A673 (cell line): ENCODE measurements at regions not wholly inside any gene's neighbourhood (a gene's known extent, or its start where the extent isn't known, plus 50 kb on each side); places are given as distances from the start of the nearest gene placed in this dataset.

ENCODE experiments used
- BruUV-seq: library from RNA; stranded (reverse); fragments of 400-500 nt; replicated peaks from 2 replicates; lab custom pipeline; 2021; lab: Mats Ljungman, UMichigan
- CTCF ChIA-PET: fragments of 300-600 bp; sonication (Branson Sonifier 250); formaldehyde crosslinking; loops from one replicate; lab custom pipeline; 2022; ENCODE audit warnings: antibody characterized with exemption; lab: Charles Lee
- POLR2A ChIA-PET: fragments of 300-600 bp; sonication (Branson Sonifier 250); formaldehyde crosslinking; loops from one replicate; lab custom pipeline; 2022; ENCODE audit warnings: antibody characterized with exemption; ENCODE audit not compliant: low non-redundant PET; lab: Charles Lee
- DNase-seq: peaks from one replicate; pipeline ENCODE4 v3.0.0-alpha.2; 2015; ENCODE audit warnings: low spot score
- H3K27ac ChIP-seq: fragments of 200-600 bp; sonication (generic); 2 replicates; pipeline ENCODE4 v1.5.1; 2016; ENCODE audit warnings: mixed run types, low read depth, mild to moderate bottlenecking, mixed read lengths, antibody characterized with exemption, low read length; ENCODE audit not compliant: poor library complexity, severe bottlenecking
- H3K27me3 ChIP-seq: fragments of 200-600 bp; sonication (generic); replicated peaks from 2 replicates; pipeline ENCODE4 v1.6.1; 2017; ENCODE audit warnings: mixed run types, low read depth, mild to moderate bottlenecking, mixed read lengths, antibody characterized with exemption, low read length; ENCODE audit not compliant: insufficient read depth, poor library complexity
- H3K36me3 ChIP-seq: fragments of 200-600 bp; sonication (generic); 2 replicates; pipeline ENCODE4 v1.6.1; 2016; ENCODE audit warnings: mixed run types, mild to moderate bottlenecking, mixed read lengths, antibody characterized with exemption, low read length; ENCODE audit not compliant: insufficient read depth, poor library complexity, severe bottlenecking
- H3K4me1 ChIP-seq: fragments of 200-600 bp; sonication (generic); 2 replicates; pipeline ENCODE4 v1.6.1; 2017; ENCODE audit warnings: mixed run types, mild to moderate bottlenecking, mixed read lengths, antibody characterized with exemption, low read length; ENCODE audit not compliant: insufficient read depth, poor library complexity, severe bottlenecking
- H3K4me3 ChIP-seq: fragments of 200-600 bp; sonication (generic); 2 replicates; pipeline ENCODE4 v1.5.1; 2016; ENCODE audit warnings: low read depth, mixed run types, mild to moderate bottlenecking, mixed read lengths, low read length; ENCODE audit not compliant: poor library complexity, severe bottlenecking
- H3K9me3 ChIP-seq: fragments of 200-600 bp; sonication (generic); 2 replicates; pipeline ENCODE4 v1.6.1; 2016; ENCODE audit warnings: mixed run types, low read depth, mild to moderate bottlenecking, mixed read lengths, antibody characterized with exemption, low read length; ENCODE audit not compliant: poor library complexity, severe bottlenecking
- EZH2 ChIP-seq: fragments of 200-600 bp; sonication (generic); IDR thresholded peaks from 2 replicates; pipeline ENCODE4 v1.6.1; 2017; ENCODE audit warnings: borderline replicate concordance, low read depth, mild to moderate bottlenecking, mixed read lengths, antibody characterized with exemption, low read length; ENCODE audit not compliant: poor library complexity, severe bottlenecking
- intact Hi-C: fragments of 100-400 bp; cut with micrococcal nuclease; formaldehyde crosslinking; loops from one replicate; pipeline ENCODE4 v1.10.0; 2022; ENCODE audit not compliant: unreplicated experiment
- TF ChIP-seq, protein P1 (sequence below): fragments of 300-800, 200-600 bp; sonication (generic); conservative IDR thresholded peaks from 2 replicates; pipeline ENCODE4 v1.5.1; 2017; ENCODE audit warnings: low read depth, mild to moderate bottlenecking, antibody characterized with exemption, low read length, moderate library complexity, mixed read lengths

DNA sequence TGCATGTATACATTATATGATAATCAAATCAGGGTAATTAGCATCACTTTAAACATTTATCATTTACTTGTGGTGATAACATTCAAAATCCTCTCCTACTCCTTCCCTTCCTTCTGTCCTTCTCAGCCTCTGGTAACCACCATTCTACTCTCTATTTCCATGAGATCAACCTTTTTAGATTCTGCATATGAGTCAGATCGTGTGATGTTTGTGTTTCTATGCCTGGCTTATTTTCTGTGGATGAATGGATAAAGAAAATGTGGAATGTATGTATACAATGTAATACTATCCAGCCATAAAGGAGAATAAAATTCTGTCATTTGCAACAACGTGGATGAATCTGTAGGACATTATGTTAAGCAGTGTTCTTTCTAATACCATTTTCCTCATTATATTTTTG, 123.9 kb downstream of the NAA11 start:
- Histone ChIP-seq H3K4me3 (no peak overlapping the region), H3K4me1 (no peaks in the 10 kb centered on the region), H3K27me3 (no peaks in the 10 kb centered on the region), H3K9me3 (no peaks in the 10 kb centered on the region), H3K36me3 (no peaks in the 10 kb centered on the region), H3K27ac (no peak overlapping the region)
- DNase-seq, result no peak
- TF ChIP-seq, protein P1, sequence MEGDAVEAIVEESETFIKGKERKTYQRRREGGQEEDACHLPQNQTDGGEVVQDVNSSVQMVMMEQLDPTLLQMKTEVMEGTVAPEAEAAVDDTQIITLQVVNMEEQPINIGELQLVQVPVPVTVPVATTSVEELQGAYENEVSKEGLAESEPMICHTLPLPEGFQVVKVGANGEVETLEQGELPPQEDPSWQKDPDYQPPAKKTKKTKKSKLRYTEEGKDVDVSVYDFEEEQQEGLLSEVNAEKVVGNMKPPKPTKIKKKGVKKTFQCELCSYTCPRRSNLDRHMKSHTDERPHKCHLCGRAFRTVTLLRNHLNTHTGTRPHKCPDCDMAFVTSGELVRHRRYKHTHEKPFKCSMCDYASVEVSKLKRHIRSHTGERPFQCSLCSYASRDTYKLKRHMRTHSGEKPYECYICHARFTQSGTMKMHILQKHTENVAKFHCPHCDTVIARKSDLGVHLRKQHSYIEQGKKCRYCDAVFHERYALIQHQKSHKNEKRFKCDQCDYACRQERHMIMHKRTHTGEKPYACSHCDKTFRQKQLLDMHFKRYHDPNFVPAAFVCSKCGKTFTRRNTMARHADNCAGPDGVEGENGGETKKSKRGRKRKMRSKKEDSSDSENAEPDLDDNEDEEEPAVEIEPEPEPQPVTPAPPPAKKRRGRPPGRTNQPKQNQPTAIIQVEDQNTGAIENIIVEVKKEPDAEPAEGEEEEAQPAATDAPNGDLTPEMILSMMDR, result no peak
- TF ChIP-seq EZH2, result no peak
- no TSS peak for BruUV-seq
- intact Hi-C loops, result no loop called here
- POLR2A ChIA-PET, result no interaction called here
- CTCF ChIA-PET, result no interaction called here

DNA sequence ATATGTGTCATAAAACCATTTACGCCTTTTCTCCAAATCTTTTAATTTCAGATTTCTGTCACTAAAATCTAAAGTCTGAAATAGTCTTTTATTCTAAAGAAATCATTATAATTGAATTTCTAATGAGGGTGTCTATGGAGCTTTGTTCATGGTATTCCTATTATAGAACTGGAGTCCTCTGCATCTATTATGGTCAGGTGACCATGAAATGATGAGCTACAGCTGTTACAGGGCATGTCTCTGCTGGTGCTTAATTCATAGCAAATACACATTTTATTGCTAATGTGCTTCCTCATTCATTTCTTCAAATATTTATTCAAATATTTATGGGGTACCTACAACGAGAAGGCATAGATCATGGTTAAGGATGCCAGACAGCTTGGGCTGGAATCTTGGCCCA, 126.1 kb downstream of the NAA11 start:
- Histone ChIP-seq H3K4me1 (no peaks in the 10 kb centered on the region), H3K27ac (no peak overlapping the region), H3K9me3 (no peaks in the 10 kb centered on the region), H3K36me3 (no peaks in the 10 kb centered on the region), H3K4me3 (no peak overlapping the region), H3K27me3 (no peaks in the 10 kb centered on the region)
- no TSS peak for BruUV-seq
- ChIA-PET CTCF (no interaction called here), POLR2A (no interaction called here)
- intact Hi-C loops, result no loop called here
- TF ChIP-seq, protein P1, result no peak
- no peak for TF ChIP-seq EZH2
- DNase-seq, result no peak

DNA sequence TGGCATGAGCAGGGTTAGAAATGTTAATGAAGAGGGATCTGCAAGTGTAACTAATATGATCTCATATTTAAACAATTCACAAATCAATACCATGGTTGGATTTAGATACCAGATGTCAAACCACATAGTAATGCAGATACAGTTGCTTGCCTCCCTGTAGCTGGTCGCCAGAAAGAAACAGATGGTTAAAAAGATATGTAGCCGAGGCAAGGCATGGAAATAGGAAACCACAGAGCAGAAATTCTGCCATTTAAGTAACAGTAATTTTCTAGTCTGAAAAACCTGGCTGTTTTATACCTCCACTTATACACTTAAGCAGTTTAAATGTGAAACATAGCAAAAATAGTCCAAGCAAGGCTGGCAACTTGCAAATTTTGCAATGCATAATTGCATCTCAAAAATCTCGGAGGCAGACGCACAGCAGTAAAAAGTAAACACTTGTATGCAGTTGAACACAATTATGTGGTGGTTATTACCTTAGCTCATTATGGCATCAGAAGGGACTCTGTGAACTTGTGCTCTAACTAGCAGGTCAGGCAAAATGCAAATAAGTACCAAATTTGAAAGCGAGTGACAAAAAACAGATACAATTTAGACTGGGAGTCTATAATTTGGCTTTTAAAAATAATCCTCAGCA, 126.8 kb downstream of the NAA11 start:
- no TSS peak for BruUV-seq
- Histone ChIP-seq H3K27ac (no peak overlapping the region), H3K9me3 (no peaks in the 10 kb centered on the region), H3K4me3 (no peak overlapping the region), H3K36me3 (no peaks in the 10 kb centered on the region), H3K27me3 (no peaks in the 10 kb centered on the region), H3K4me1 (no peaks in the 10 kb centered on the region)
- intact Hi-C loops, result no loop called here
- no peak for DNase-seq
- POLR2A ChIA-PET, result no interaction called here
- TF ChIP-seq, protein P1, result no peak
- TF ChIP-seq EZH2, result no peak
- CTCF ChIA-PET, result no interaction called here
